ENCODE measurements at regions not wholly inside any gene's neighbourhood (a gene's known extent, or its start where the extent isn't known, plus 50 kb on each side); places are given as distances from the start of the nearest gene placed in this dataset.

DNA sequence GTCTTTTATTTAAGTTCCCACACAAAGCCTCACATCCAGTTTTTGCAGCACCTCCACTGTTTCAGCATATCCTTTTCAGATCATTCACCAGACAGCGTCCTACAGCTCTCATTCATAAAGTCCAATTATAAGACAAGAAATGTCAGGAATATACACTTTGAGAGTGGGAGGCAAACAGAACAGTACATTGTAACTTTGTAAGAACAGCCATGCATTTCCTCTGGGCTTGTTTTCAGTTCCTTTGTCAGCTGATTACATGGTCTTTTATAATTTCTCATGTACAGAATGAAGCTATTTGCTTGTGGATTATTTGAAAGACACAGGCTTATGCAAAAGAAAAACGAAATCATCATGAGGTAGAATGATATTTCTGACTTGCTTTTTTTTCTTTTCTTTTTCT is 85.7 kb downstream of the SOX2 start:
- no peak for DNase-seq (ENCODE audit: low read depth, low spot score)
- Histone ChIP-seq H3K9me1 (replicated peaks; ENCODE audit: control insufficient read depth, extremely low read depth, insufficient read depth, low read length) (no peaks in the 10 kb centered on the region), H3K9ac (replicated peaks; ENCODE audit: extremely low read depth, insufficient read depth, low read length) (no peak overlapping the region), H2AFZ (ENCODE audit: low read depth, low read length) (no peak overlapping the region), H3K27me3 (ENCODE audit: control insufficient read depth in 2 of 2, insufficient read depth in 2 of 2, low read length in 2 of 2) (no peaks in the 10 kb centered on the region), H3K4me3 (replicated peaks in 1 of 3; ENCODE audit: insufficient read depth in 1 of 3, low read depth in 1 of 3, low read length in 3 of 3) (no peak overlapping the region), H3K27ac (ENCODE audit: insufficient read depth, low read depth, low read length) (no peak overlapping the region), H3K9me3 (replicated peaks; ENCODE audit: control insufficient read depth, insufficient read depth, low read length) (no peaks in the 10 kb centered on the region), H3K79me2 (ENCODE audit: control insufficient read depth, insufficient read depth, low read length) (no peaks in the 10 kb centered on the region), H4K20me1 (replicated peaks; ENCODE audit: control insufficient read depth, extremely low read depth, insufficient read depth, low read length) (no peaks in the 10 kb centered on the region), H3K4me2 (ENCODE audit: insufficient read depth, low read length) (no peak overlapping the region), H3K4me1 (ENCODE audit: control insufficient read depth, extremely low read depth, insufficient read depth, low read length) (no peaks in the 10 kb centered on the region), H3K36me3 (ENCODE audit: control insufficient read depth in 2 of 2, extremely low read depth in 1 of 2, insufficient read depth in 2 of 2, low read length in 2 of 2) (no peaks in the 10 kb centered on the region)
- no TSS peak for BruUV-seq (replicated peaks)
- TF ChIP-seq POLR2A (IDR thresholded peaks at IDR 0.05; ENCODE audit: low read depth, low read length) (no peak), EZH2 (IDR thresholded peaks at IDR 0.05; ENCODE audit: borderline replicate concordance, low read depth, low read length, severe bottlenecking) (no peak)
- TF ChIP-seq, protein P1, sequence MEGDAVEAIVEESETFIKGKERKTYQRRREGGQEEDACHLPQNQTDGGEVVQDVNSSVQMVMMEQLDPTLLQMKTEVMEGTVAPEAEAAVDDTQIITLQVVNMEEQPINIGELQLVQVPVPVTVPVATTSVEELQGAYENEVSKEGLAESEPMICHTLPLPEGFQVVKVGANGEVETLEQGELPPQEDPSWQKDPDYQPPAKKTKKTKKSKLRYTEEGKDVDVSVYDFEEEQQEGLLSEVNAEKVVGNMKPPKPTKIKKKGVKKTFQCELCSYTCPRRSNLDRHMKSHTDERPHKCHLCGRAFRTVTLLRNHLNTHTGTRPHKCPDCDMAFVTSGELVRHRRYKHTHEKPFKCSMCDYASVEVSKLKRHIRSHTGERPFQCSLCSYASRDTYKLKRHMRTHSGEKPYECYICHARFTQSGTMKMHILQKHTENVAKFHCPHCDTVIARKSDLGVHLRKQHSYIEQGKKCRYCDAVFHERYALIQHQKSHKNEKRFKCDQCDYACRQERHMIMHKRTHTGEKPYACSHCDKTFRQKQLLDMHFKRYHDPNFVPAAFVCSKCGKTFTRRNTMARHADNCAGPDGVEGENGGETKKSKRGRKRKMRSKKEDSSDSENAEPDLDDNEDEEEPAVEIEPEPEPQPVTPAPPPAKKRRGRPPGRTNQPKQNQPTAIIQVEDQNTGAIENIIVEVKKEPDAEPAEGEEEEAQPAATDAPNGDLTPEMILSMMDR (IDR thresholded peaks at IDR 0.05; ENCODE audit: extremely low read depth in 1 of 2, insufficient read depth in 1 of 2, low read depth in 1 of 2, low read length in 2 of 2): no peak
- intact Hi-C loops (cut with micrococcal nuclease) (no loop called here), dilution Hi-C loops (cut with MboI; ENCODE audit: extremely low pct_ligation_motif_present, low sequenced_read_pairs) (no loop called here)
- ChIA-PET POLR2A (no interaction called here), CTCF (no interaction called here)
- no peak for FAIRE-seq

DNA sequence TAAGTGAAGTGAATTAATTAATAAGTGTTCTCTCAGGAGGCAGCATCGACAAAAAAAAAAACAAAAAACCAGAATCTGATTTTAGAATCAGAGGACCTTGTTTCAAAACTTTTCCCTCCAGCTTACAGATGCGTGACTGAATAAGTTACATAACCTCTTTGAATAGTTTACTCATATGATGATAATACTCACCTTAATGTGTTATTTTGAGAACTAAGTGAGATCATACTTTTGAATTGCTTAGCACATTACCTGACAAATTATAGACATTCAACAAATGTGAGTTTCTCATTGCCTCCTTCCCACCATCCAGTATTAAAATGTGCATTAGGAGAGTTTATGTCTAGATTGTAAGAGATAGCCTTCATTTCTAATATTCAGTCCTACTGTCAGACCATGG is 94.0 kb downstream of the SOX2 start:
- FAIRE-seq (no peak), DNase-seq (ENCODE audit: low read depth, low spot score) (no peak)
- dilution Hi-C loops (cut with MboI; ENCODE audit: extremely low pct_ligation_motif_present, low sequenced_read_pairs): no loop called here
- Histone ChIP-seq H2AFZ (ENCODE audit: low read depth, low read length) (no peak overlapping the region), H3K4me3 (replicated peaks in 1 of 3; ENCODE audit: insufficient read depth in 1 of 3, low read depth in 1 of 3, low read length in 3 of 3) (no peak overlapping the region), H3K9me1 (replicated peaks; ENCODE audit: control insufficient read depth, extremely low read depth, insufficient read depth, low read length) (no peaks in the 10 kb centered on the region), H3K36me3 (ENCODE audit: control insufficient read depth in 2 of 2, extremely low read depth in 1 of 2, insufficient read depth in 2 of 2, low read length in 2 of 2) (no peaks in the 10 kb centered on the region), H3K9me3 (replicated peaks; ENCODE audit: control insufficient read depth, insufficient read depth, low read length) (no peaks in the 10 kb centered on the region), H4K20me1 (replicated peaks; ENCODE audit: control insufficient read depth, extremely low read depth, insufficient read depth, low read length) (no peaks in the 10 kb centered on the region), H3K4me2 (ENCODE audit: insufficient read depth, low read length) (no peak overlapping the region), H3K4me1 (ENCODE audit: control insufficient read depth, extremely low read depth, insufficient read depth, low read length) (no peaks in the 10 kb centered on the region), H3K27me3 (ENCODE audit: control insufficient read depth in 2 of 2, insufficient read depth in 2 of 2, low read length in 2 of 2) (no peaks in the 10 kb centered on the region), H3K9ac (replicated peaks; ENCODE audit: extremely low read depth, insufficient read depth, low read length) (no peak overlapping the region), H3K79me2 (ENCODE audit: control insufficient read depth, insufficient read depth, low read length) (no peaks in the 10 kb centered on the region), H3K27ac (ENCODE audit: insufficient read depth, low read depth, low read length) (no peak overlapping the region)
- POLR2A ChIA-PET: no interaction called here
- TF ChIP-seq MYC (IDR thresholded peaks at IDR 0.05; ENCODE audit: low read depth, low read length): no peak
- no peak for TF ChIP-seq GATA2 (IDR thresholded peaks at IDR 0.05; ENCODE audit: insufficient read depth, insufficient read length, low read depth, low read length)
- TF ChIP-seq POLR2A (IDR thresholded peaks at IDR 0.05; ENCODE audit: low read depth, low read length): no peak
- TF ChIP-seq, protein P2, sequence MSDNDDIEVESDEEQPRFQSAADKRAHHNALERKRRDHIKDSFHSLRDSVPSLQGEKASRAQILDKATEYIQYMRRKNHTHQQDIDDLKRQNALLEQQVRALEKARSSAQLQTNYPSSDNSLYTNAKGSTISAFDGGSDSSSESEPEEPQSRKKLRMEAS (IDR thresholded peaks at IDR 0.05; ENCODE audit: insufficient read depth, insufficient read length): no peak
- TF ChIP-seq POLR2AphosphoS5 (IDR thresholded peaks at IDR 0.05; ENCODE audit: insufficient read depth, low read depth, low read length): no peak
- no peak for TF ChIP-seq EZH2 (IDR thresholded peaks at IDR 0.05; ENCODE audit: borderline replicate concordance, low read depth, low read length, severe bottlenecking)
- TF ChIP-seq JUN (IDR thresholded peaks at IDR 0.05; ENCODE audit: borderline replicate concordance, insufficient read depth, insufficient read length, low read depth): no peak
- TF ChIP-seq, protein P1 (IDR thresholded peaks at IDR 0.05; ENCODE audit: extremely low read depth in 1 of 2, insufficient read depth in 1 of 2, low read depth in 1 of 2, low read length in 2 of 2): no peak
- no peak for TF ChIP-seq FOS (IDR thresholded peaks at IDR 0.05; ENCODE audit: borderline replicate concordance, insufficient read depth, low read length)
- CTCF ChIA-PET: no interaction called here
- intact Hi-C loops (cut with micrococcal nuclease): no loop called here
- BruUV-seq (replicated peaks): no TSS peak
